Heart right ventricle (tissue), 16 donors: ENCODE measurements at regions not wholly inside any gene's neighbourhood (a gene's known extent, or its start where the extent isn't known, plus 50 kb on each side); places are given as distances from the start of the nearest gene placed in this dataset.

Experiments
- ATAC-seq, 8 donors: fragments of 200-7000 bp; cut with Tn5 transposase; one replicate each; pipeline ENCODE4 v1.9.1; 2020; ENCODE audit warnings: mild to moderate bottlenecking in 8 of 8, moderate library complexity in 8 of 8, moderate number of reproducible peaks in 1 of 8
- DNase-seq, 2 donors: peaks; one replicate each; pipeline ENCODE4 v3.0.0-alpha.2; 2020
- H3K27ac ChIP-seq, 10 donors: fragments of 200-600 bp; sonication (generic) in 2 of 10; one replicate each; pipeline versions ENCODE4 v1.5.0 to v1.8.0; 2020 to 2022; ENCODE audit warnings: mild to moderate bottlenecking in 3 of 10
- H3K27me3 ChIP-seq, 7 donors: fragments of 200-600 bp; one replicate each; pipeline ENCODE4 v1.8.0; 2021 to 2022; ENCODE audit warnings: mild to moderate bottlenecking in 2 of 7
- H3K36me3 ChIP-seq, 9 donors: fragments of 200-600 bp; sonication (generic) in 1 of 9; one replicate each; pipeline versions ENCODE4 v1.5.0 to v1.8.0; 2020 to 2022; ENCODE audit warnings: mild to moderate bottlenecking in 2 of 9
- H3K4me1 ChIP-seq, 9 donors: fragments of 200-600 bp; sonication (generic) in 1 of 9; one replicate each; pipeline versions ENCODE4 v1.5.0 to v1.8.0; 2020 to 2022; ENCODE audit warnings: mild to moderate bottlenecking in 4 of 9
- H3K4me3 ChIP-seq, 10 donors: fragments of 200-600 bp; sonication (generic) in 2 of 10; one replicate each; pipeline versions ENCODE4 v1.5.0 to v1.8.0; 2020 to 2022; ENCODE audit warnings: mild to moderate bottlenecking in 7 of 10, moderate library complexity in 2 of 10
- H3K9me3 ChIP-seq, 11 donors: fragments of 200-600 bp in 10 of 11; sonication (generic) in 2 of 11; one replicate each; pipeline versions ENCODE4 v1.5.0 to v1.8.0; 2013 to 2022; ENCODE audit warnings: mild to moderate bottlenecking in 2 of 11, control low read depth in 1 of 11, moderate library complexity in 1 of 11
- WGBS, 2 donors: extraction: QIAGEN DNeasy Blood & Tissue Kit; methylation state at CpG; one replicate each; pipeline ENCODE4 v1.1.7; 2013; ENCODE audit warnings: inconsistent platforms in 1 of 2; 5-methylcytosine and 5-hydroxymethylcytosine counted together
- intact Hi-C, 10 donors: fragments of 100-400 bp; cut with DNase I; formaldehyde crosslinking; loops; one replicate each; pipeline versions ENCODE4 v1.11.1 to v1.14.2; 2022
- TF ChIP-seq, protein P1 (sequence below), 9 donors: fragments of 200-600 bp; sonication (generic) in 2 of 9; IDR thresholded peaks; one replicate each; pipeline versions ENCODE4 v1.5.0 to v1.8.0; 2021 to 2022; ENCODE audit warnings: antibody characterized with exemption in 9 of 9, mild to moderate bottlenecking in 5 of 9, moderate library complexity in 1 of 9
- donor health status: Arrhythmogenic right ventricular cardiomyopathy.
- donor health status: ischemic (EF 13 %, LVEDD 7.1; RV severe dilation, severe dysfunction).
- donor health status: healthy with polysubstance abuse.
- donor health status: DM: no; HTN: yes; CAD: no.
- donor health status: DM: no; HTN: no; CAD: no.
- donor health status: ischemic (EF 25% LVEDD 6.9; RV normal size, moderate dysfunction).
- donor health status: ischemic (EF 25% LVEDD 5.7; RV mildly dilated, moderate dysfunction).
- donor health status: healthy.
- donor health status: DM: yes; HTN: yes; CAD: no.
- donor health status: Ischemic cardiomyopathy.
- donor health status: ischemic (EF 35%, LVEDD 5.7; RV mildly dilated, moderate dysfunction).
- donor health status: nonischemic (EF 11% LVEDD 7.7; RV severe dilation, severe dysfunction).
- donor health status: DM: yes; HTN: yes; CAD: no.
- donor health status: PGD.
- donor health status: ischemic (EF 29% LVEDD 5.4; RV normal size, mild dysfunction).
- donor health status: nonischemic (EF 23%, LVEDD 6.1; RV moderate dilation, normal function).

DNA sequence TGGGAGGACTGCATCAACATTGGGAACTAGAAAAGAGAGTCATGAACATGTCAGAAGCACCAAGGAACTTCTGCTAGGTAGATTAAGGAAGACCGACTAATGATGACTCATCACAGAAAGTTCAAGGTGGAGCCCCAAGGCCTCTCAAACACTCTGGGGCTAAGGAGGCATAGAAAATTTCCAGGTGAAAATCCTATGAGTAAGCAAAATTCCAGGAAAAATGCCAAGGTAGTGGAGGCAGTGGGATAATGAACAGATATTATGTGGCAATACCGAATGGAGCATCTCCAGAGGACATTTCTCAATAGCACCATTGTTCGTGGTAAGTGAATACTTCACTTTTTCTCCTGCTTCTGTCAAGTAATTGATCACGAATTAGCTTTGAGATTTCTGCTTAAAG lies 336.5 kb downstream of the MZT1 start:
- intact Hi-C loops = no loop called here
- H3K4me3 ChIP-seq = no peak overlapping the region
- no peaks in the 10 kb centered on the region for H3K27me3 ChIP-seq
- no peaks in the 10 kb centered on the region for H3K9me3 ChIP-seq
- ATAC-seq (no peak), DNase-seq (no peak)
- no peaks in the 10 kb centered on the region for H3K4me1 ChIP-seq
- 89 to 92% methylated on average over 4 of the region's 4 CpGs for WGBS, 2 donors
- TF ChIP-seq, protein P1, sequence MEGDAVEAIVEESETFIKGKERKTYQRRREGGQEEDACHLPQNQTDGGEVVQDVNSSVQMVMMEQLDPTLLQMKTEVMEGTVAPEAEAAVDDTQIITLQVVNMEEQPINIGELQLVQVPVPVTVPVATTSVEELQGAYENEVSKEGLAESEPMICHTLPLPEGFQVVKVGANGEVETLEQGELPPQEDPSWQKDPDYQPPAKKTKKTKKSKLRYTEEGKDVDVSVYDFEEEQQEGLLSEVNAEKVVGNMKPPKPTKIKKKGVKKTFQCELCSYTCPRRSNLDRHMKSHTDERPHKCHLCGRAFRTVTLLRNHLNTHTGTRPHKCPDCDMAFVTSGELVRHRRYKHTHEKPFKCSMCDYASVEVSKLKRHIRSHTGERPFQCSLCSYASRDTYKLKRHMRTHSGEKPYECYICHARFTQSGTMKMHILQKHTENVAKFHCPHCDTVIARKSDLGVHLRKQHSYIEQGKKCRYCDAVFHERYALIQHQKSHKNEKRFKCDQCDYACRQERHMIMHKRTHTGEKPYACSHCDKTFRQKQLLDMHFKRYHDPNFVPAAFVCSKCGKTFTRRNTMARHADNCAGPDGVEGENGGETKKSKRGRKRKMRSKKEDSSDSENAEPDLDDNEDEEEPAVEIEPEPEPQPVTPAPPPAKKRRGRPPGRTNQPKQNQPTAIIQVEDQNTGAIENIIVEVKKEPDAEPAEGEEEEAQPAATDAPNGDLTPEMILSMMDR (IDR thresholded peaks at IDR 0.05) = no peak
- H3K27ac ChIP-seq = no peak overlapping the region
- H3K36me3 ChIP-seq = no peaks in the 10 kb centered on the region

DNA sequence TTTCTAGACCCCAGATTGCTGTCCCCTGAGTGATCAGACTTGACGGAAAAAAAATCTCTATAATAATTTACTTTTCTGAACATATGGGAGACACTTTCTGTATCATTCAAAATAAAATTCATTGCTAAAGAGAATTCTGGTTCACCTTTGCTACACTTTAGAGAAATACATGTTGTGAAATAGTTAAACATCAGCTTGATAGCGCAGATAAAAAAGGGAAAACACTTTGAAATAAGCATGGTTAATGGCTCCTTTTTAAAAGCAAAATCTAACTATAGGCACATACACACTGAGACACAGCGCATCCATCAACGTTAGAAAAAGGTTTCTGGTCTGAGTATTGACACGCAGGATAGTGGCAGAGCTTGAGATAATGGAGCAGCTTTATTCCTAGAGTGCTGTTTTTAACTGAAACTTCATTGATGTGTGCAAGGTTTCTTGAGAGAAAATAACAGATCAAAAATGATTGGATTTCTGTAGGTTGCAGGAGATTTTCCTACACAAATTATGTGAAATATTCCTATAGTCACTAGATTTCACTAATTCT lies 341.2 kb downstream of the MZT1 start:
- WGBS, 2 donors = 87 to 89% methylated on average over 5 of the region's 5 CpGs
- no peaks in the 10 kb centered on the region for H3K36me3 ChIP-seq
- no peak overlapping the region for H3K4me3 ChIP-seq
- no peaks in the 10 kb centered on the region for H3K27me3 ChIP-seq
- DNase-seq (no peak), ATAC-seq (no peak)
- peaks cover 0 to 8% (median 0%) of the 10 kb centered on the region in 9 donors for H3K4me1 ChIP-seq
- TF ChIP-seq, protein P1 (IDR thresholded peaks at IDR 0.05) = no peak
- H3K27ac ChIP-seq = no peak overlapping the region
- intact Hi-C loops = no loop called here
- no peaks in the 10 kb centered on the region for H3K9me3 ChIP-seq

DNA sequence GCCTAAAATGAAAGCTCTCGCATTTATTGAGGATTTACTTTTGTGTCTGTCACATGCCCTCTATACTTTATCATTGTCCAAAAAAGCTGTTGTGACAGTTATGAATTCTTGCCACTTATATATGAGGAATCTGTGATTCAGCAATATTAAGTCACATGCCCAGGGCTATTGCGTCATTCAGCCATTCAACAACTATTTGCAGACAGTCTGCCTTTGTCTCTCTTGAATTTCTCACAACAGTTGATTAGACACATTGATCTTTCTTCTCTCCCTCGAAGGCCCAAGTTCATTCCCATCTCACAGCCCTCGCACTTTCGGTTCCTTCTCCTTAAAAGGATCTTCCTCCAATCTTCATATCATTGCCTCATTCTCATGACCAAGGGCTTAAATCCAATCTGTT lies 342.6 kb downstream of the MZT1 start:
- TF ChIP-seq, protein P1 (IDR thresholded peaks at IDR 0.05) = no peak
- 82 to 92% methylated on average over 5 of the region's 5 CpGs for WGBS, 2 donors
- no peaks in the 10 kb centered on the region for H3K9me3 ChIP-seq
- intact Hi-C loops = no loop called here
- H3K4me1 ChIP-seq = peaks cover 0 to 8% (median 0%) of the 10 kb centered on the region in 9 donors
- H3K27me3 ChIP-seq = no peaks in the 10 kb centered on the region
- DNase-seq (no peak), ATAC-seq (no peak)
- H3K4me3 ChIP-seq = no peak overlapping the region
- H3K36me3 ChIP-seq = no peaks in the 10 kb centered on the region
- H3K27ac ChIP-seq = no peak overlapping the region

DNA sequence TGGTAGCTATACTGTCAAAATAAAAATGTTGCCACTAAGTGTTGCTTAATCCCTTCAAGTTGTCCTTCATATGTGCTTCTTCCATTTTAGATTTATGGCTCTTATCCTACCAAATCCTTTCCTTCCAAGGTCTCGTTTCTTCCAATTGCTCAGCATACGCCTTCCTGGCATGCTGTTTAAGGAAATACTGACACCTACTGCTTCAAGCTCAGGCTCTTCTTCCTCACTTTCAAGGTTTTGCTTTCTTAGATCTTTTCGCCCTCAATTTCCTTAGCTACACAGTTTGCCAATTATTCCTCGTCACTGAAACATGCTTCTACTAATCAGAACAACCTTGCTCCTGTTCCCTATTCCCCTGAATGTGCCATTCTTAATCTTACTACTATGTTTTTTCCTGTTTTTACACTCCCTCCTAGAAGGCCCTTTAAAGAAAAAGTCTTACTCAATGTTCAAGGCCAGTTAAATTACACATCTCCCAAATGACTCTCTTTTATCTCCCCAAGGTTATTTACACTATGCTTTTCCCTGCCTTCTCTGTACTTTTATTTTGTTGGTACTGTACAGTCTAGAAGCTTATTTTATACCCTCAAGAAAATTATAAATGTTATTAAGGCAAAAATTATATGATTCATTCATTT lies 343.1 kb downstream of the MZT1 start:
- H3K27ac ChIP-seq = no peak overlapping the region
- no peaks in the 10 kb centered on the region for H3K27me3 ChIP-seq
- intact Hi-C loops = no loop called here
- H3K9me3 ChIP-seq = no peaks in the 10 kb centered on the region
- peaks cover 0 to 8% (median 0%) of the 10 kb centered on the region in 9 donors for H3K4me1 ChIP-seq
- DNase-seq (no peak), ATAC-seq (no peak)
- TF ChIP-seq, protein P1 (IDR thresholded peaks at IDR 0.05) = no peak
- WGBS, 2 donors = 54 to 61% methylated on average over 4 of the region's 4 CpGs
- H3K36me3 ChIP-seq = no peaks in the 10 kb centered on the region
- no peak overlapping the region for H3K4me3 ChIP-seq
